ENCODE measurements at regions not wholly inside any gene's neighbourhood (a gene's known extent, or its start where the extent isn't known, plus 50 kb on each side); places are given as distances from the start of the nearest gene placed in this dataset.

GRCh38 chr1:188444526-188444925 lies 1615.8 kb downstream of the PLA2G4A start:
- TF ChIP-seq CTCF (conservative IDR thresholded peaks at IDR 0.05; ENCODE audit: low read depth in 2 of 2) (no peak), EZH2 (IDR thresholded peaks at IDR 0.05; ENCODE audit: low read depth, unreplicated experiment) (no peak), EZH2phosphoT487 (IDR thresholded peaks at IDR 0.05; ENCODE audit: unreplicated experiment) (no peak), ZNF114 (CRISPR knock-in tag; IDR thresholded peaks at IDR 0.05) (no peak), REST (IDR thresholded peaks at IDR 0.05; ENCODE audit: unreplicated experiment) (no peak), JUNB (IDR thresholded peaks at IDR 0.05; ENCODE audit: unreplicated experiment) (no peak)

Data from GM23338 (cell line).